Uterus (tissue), 3 donors: ENCODE measurements at regions not wholly inside any gene's neighbourhood (a gene's known extent, or its start where the extent isn't known, plus 50 kb on each side); places are given as distances from the start of the nearest gene placed in this dataset. TPM values are rescaled to one million over a fixed set of nuclear protein-coding genes. Genes with fewer than 3 reads are reported as not detected.

ENCODE experiments used
- DNase-seq, 2 donors: peaks; one replicate each; pipeline ENCODE4 v3.0.0-alpha.2; 2019 to 2020
- H3K27ac ChIP-seq, 2 donors: fragments of 200-600 bp; sonication (generic); 1 replicate in 1 of 2; 2 replicates in 1 of 2; pipeline ENCODE4 v1.5.1; 2016 to 2018
- H3K27me3 ChIP-seq, 2 donors: fragments of 200-600 bp; sonication (generic); one replicate each; pipeline ENCODE4 v1.5.1; 2018 to 2019; ENCODE audit warnings: control low read depth in 1 of 2
- H3K36me3 ChIP-seq, 2 donors: fragments of 200-600 bp; sonication (generic); one replicate each; pipeline ENCODE4 v1.5.1; 2019; ENCODE audit warnings: control low read depth in 1 of 2
- H3K4me1 ChIP-seq, 2 donors: fragments of 200-600 bp; sonication (generic); one replicate each; pipeline ENCODE4 v1.5.1; 2018 to 2019; ENCODE audit warnings: control low read depth in 1 of 2
- H3K4me3 ChIP-seq, 2 donors: fragments of 200-600 bp; sonication (generic); 1 replicate in 1 of 2; 2 replicates in 1 of 2; pipeline ENCODE4 v1.5.1; 2018 to 2019; ENCODE audit warnings: mild to moderate bottlenecking in 1 of 2
- H3K9me3 ChIP-seq, 2 donors: fragments of 200-600 bp; sonication (generic); one replicate each; pipeline ENCODE4 v1.5.1; 2019; ENCODE audit warnings: control low read depth in 1 of 2
- POLR2A ChIP-seq, 2 donors: fragments of 450-650 bp; IDR thresholded peaks; one replicate each; pipeline ENCODE4 v1.6.1; 2016; ENCODE audit warnings: antibody characterized with exemption in 2 of 2, mild to moderate bottlenecking in 1 of 2, moderate library complexity in 1 of 2
- intact Hi-C: fragments of 100-400 bp; cut with DNase I; formaldehyde crosslinking; loops from one replicate; pipeline ENCODE4 v1.15.1; 2023; ENCODE audit warnings: low total_unique reads
- microRNA-seq: library from miRNA; unstranded; fragments of <30 nt; microRNA quantifications from one replicate; pipeline ENCODE4, GENCODE V29; 2016; ENCODE audit warnings: borderline microRNAs expressed, borderline replicate concordance
- small RNA-seq: library from RNA; depleted of rRNA; stranded (forward); fragments of <200 nt; gene quantifications from one replicate; pipeline ENCODE3, GENCODE V24; 2016
- TF ChIP-seq, protein P1 (sequence below), 4 experiments: fragments of 200-600 bp in 2 of 4; fragments of 450-650 bp in 2 of 4; sonication (generic) in 2 of 4; IDR thresholded peaks; one replicate each; pipeline ENCODE4 v1.5.1; 2016 to 2019; ENCODE audit warnings: antibody characterized with exemption in 4 of 4, mild to moderate bottlenecking in 2 of 4, moderate library complexity in 1 of 4
- donor health status: DM: yes; HTN: yes; CAD: no.

GRCh38 chr6:90637320-90637719 is 50.4 kb upstream of the MAP3K7 start:
- H3K27me3 ChIP-seq = no peaks in the 10 kb centered on the region
- no peak overlapping the region for H3K4me3 ChIP-seq
- H3K27ac ChIP-seq = no peak overlapping the region
- H3K9me3 ChIP-seq = no peaks in the 10 kb centered on the region
- DNase-seq = no peak
- no peaks in the 10 kb centered on the region for H3K4me1 ChIP-seq
- intact Hi-C loops = no loop called here
- no peak for TF ChIP-seq POLR2A (IDR thresholded peaks at IDR 0.05)
- TF ChIP-seq, protein P1, sequence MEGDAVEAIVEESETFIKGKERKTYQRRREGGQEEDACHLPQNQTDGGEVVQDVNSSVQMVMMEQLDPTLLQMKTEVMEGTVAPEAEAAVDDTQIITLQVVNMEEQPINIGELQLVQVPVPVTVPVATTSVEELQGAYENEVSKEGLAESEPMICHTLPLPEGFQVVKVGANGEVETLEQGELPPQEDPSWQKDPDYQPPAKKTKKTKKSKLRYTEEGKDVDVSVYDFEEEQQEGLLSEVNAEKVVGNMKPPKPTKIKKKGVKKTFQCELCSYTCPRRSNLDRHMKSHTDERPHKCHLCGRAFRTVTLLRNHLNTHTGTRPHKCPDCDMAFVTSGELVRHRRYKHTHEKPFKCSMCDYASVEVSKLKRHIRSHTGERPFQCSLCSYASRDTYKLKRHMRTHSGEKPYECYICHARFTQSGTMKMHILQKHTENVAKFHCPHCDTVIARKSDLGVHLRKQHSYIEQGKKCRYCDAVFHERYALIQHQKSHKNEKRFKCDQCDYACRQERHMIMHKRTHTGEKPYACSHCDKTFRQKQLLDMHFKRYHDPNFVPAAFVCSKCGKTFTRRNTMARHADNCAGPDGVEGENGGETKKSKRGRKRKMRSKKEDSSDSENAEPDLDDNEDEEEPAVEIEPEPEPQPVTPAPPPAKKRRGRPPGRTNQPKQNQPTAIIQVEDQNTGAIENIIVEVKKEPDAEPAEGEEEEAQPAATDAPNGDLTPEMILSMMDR (IDR thresholded peaks at IDR 0.05) = no peak
- H3K36me3 ChIP-seq = no peaks in the 10 kb centered on the region

Small RNA genes in the stretch of these regions (microRNA-seq; reads per million reads assigned to microRNA genes)
- not detected for gene MIR4643

Small RNA genes in the stretch of these regions (small RNA-seq; reads per million reads assigned to genes)
- gene MIR4643 (not detected), gene MTATP6P25 (not detected), gene MTCO1P56 (not detected), gene MTND4LP19 (not detected), gene RF00012 (not detected), gene RN7SL415P (not detected)
